Neural progenitor cell (in vitro differentiated cells): ENCODE measurements at regions not wholly inside any gene's neighbourhood (a gene's known extent, or its start where the extent isn't known, plus 50 kb on each side); places are given as distances from the start of the nearest gene placed in this dataset.

Experiments used
- EZH2phosphoT487 ChIP-seq: fragments of 200-600 bp; sonication (generic); IDR thresholded peaks from 2 replicates; pipeline ENCODE4 v1.6.1; 2017; ENCODE audit warnings: antibody characterized with exemption
- TF ChIP-seq, protein P1 (sequence below): fragments of 200-600 bp; sonication (generic); IDR thresholded peaks from 2 replicates; pipeline ENCODE4 v1.5.1; 2017; ENCODE audit warnings: antibody characterized with exemption, mild to moderate bottlenecking

DNA sequence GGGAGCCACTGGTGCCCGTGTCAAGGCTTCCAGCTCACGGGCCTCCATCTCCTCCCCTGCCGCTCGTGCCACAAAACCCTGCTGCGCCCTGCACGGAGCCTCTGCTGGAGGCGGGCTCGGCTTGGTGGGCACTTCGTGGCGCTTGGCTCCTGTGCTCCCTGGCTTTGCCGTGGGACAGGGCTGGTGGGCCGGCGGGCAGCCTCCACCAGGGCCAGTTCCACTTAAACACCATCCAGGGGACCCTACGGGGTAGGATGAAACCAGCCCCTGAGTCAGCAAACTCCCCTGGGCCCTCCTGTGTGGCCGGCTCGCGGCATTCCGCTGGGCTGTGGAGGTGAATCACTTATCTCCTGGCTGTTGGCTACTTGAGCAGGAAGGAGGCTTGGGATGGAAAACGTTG, 1304.6 kb downstream of the BRD1 start:
- TF ChIP-seq, protein P1, sequence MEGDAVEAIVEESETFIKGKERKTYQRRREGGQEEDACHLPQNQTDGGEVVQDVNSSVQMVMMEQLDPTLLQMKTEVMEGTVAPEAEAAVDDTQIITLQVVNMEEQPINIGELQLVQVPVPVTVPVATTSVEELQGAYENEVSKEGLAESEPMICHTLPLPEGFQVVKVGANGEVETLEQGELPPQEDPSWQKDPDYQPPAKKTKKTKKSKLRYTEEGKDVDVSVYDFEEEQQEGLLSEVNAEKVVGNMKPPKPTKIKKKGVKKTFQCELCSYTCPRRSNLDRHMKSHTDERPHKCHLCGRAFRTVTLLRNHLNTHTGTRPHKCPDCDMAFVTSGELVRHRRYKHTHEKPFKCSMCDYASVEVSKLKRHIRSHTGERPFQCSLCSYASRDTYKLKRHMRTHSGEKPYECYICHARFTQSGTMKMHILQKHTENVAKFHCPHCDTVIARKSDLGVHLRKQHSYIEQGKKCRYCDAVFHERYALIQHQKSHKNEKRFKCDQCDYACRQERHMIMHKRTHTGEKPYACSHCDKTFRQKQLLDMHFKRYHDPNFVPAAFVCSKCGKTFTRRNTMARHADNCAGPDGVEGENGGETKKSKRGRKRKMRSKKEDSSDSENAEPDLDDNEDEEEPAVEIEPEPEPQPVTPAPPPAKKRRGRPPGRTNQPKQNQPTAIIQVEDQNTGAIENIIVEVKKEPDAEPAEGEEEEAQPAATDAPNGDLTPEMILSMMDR = no peak
- TF ChIP-seq EZH2phosphoT487 = no peak
